A549 (cell line): ENCODE measurements at regions not wholly inside any gene's neighbourhood (a gene's known extent, or its start where the extent isn't known, plus 50 kb on each side); places are given as distances from the start of the nearest gene placed in this dataset.

Source experiments
- ATAC-seq, 2 experiments: fragments of 200-7000 bp in 1 of 2; fragments of >200 bp in 1 of 2; cut with Nextera tagmentation in 1 of 2; cut with Tn5 transposase in 1 of 2; 3 replicates each; pipeline versions ENCODE4 v1.8.0 to v1.9.1; 2018 to 2020; ENCODE audit warnings: mild to moderate bottlenecking in 1 of 2, moderate library complexity in 1 of 2
- CTCF ChIA-PET: fragments of 300-600 bp; sonication (Branson Sonifier 250); formaldehyde crosslinking; extraction: SDS; loops from one replicate; lab custom pipeline; 2021; ENCODE audit warnings: antibody characterized with exemption, inconsistent platforms; lab: Yijun Ruan, JAX
- POLR2A ChIA-PET: fragments of 350-600 bp; formaldehyde crosslinking; extraction: SDS; loops from one replicate; lab custom pipeline; 2021; ENCODE audit warnings: antibody characterized with exemption, inconsistent platforms; lab: Yijun Ruan, JAX
- DNase-seq, 2 experiments: peaks; one replicate each; pipeline versions ENCODE4 v3.0.0 to v3.0.0-alpha.2; 2011 to 2016; ENCODE audit warnings: low read depth in 1 of 2, low spot score in 1 of 2
- FAIRE-seq: peaks from 2 replicates; lab custom pipeline; 2011; peaks lifted over from hg19 to GRCh38; lab: Jason Lieb, UNC
- H3K27ac ChIP-seq, 2 experiments: fragments of >200 bp; sonication (Bioruptor Twin); formaldehyde crosslinking; 3 replicates each; pipeline ENCODE4 v1.5.1; 2016 to 2017
- H3K4me1 ChIP-seq: fragments of >200 bp; sonication (Bioruptor Twin); formaldehyde crosslinking; 3 replicates; pipeline ENCODE4 v1.6.1; 2016
- H3K4me2 ChIP-seq: fragments of >200 bp; sonication (Bioruptor Twin); formaldehyde crosslinking; 3 replicates; pipeline ENCODE4 v1.6.1; 2016
- H3K4me3 ChIP-seq: fragments of >200 bp; sonication (Bioruptor Twin); formaldehyde crosslinking; 3 replicates; pipeline ENCODE4 v1.5.1; 2016
- H3K9me3 ChIP-seq: fragments of >200 bp; sonication (Bioruptor Twin); formaldehyde crosslinking; 3 replicates; pipeline ENCODE4 v1.6.1; 2016
- BHLHE40 ChIP-seq: IDR thresholded peaks from 2 replicates; pipeline ENCODE4 v1.6.1; 2012; ENCODE audit warnings: low read depth, low read length, inconsistent platforms
- CBX2 ChIP-seq: fragments of 200-600 bp; sonication (generic); IDR thresholded peaks from 2 replicates; pipeline ENCODE4 v1.6.1; 2016; ENCODE audit warnings: low read depth, mild to moderate bottlenecking, borderline replicate concordance
- CBX8 ChIP-seq: fragments of 200-600 bp; sonication (generic); IDR thresholded peaks from 2 replicates; pipeline ENCODE4 v1.6.1; 2016
- EHMT2 ChIP-seq: fragments of 200-600 bp; sonication (generic); IDR thresholded peaks from 2 replicates; pipeline ENCODE4 v1.6.1; 2016; ENCODE audit warnings: antibody characterized with exemption, low read depth, mild to moderate bottlenecking, moderate library complexity
- FOSL2 ChIP-seq, 2 experiments: fragments of 450-650 bp in 1 of 2; fragments of >200 bp in 1 of 2; sonication (Bioruptor Twin) in 1 of 2; formaldehyde crosslinking; IDR thresholded peaks; 2 replicates each; pipeline versions ENCODE4 v1.5.0 to v1.6.1; 2016 to 2020; ENCODE audit warnings: mild to moderate bottlenecking in 1 of 2, moderate library complexity in 1 of 2
- FOXS1 ChIP-seq: fragments of 250-450 bp; sonication (Bioruptor Pico); IDR thresholded peaks from 2 replicates; pipeline ENCODE4 v1.5.0; 2020; ENCODE audit warnings: mild to moderate bottlenecking, moderate library complexity
- GATA3 ChIP-seq: IDR thresholded peaks from 2 replicates; pipeline ENCODE4 v1.6.1; 2012; ENCODE audit warnings: borderline replicate concordance
- HMGXB4 ChIP-seq: fragments of 250-450 bp; sonication (Bioruptor Pico); IDR thresholded peaks from 2 replicates; pipeline ENCODE4 v1.5.0; 2021; ENCODE audit warnings: mild to moderate bottlenecking, moderate library complexity, borderline replicate concordance
- HOXA7 ChIP-seq: fragments of 250-450 bp; sonication (Bioruptor Pico); IDR thresholded peaks from 2 replicates; pipeline ENCODE4 v1.5.0; 2020; ENCODE audit warnings: mild to moderate bottlenecking, moderate library complexity
- HOXB5 ChIP-seq: fragments of 250-450 bp; sonication (Bioruptor Pico); IDR thresholded peaks from 2 replicates; pipeline ENCODE4 v1.5.0; 2020; ENCODE audit warnings: mild to moderate bottlenecking, moderate library complexity
- MAZ ChIP-seq: fragments of 150-350 bp; IDR thresholded peaks from 2 replicates; pipeline ENCODE4 v1.6.1; 2014; ENCODE audit warnings: antibody characterized with exemption, low read depth, low read length, borderline replicate concordance
- NFE2L2 ChIP-seq: fragments of 150-350 bp; conservative IDR thresholded peaks from 2 replicates; pipeline ENCODE4 v1.6.1; 2014; ENCODE audit warnings: low read length
- NPAS2 ChIP-seq: fragments of 250-450 bp; sonication (Bioruptor Pico); IDR thresholded peaks from 2 replicates; pipeline ENCODE4 v1.8.0; 2022; ENCODE audit warnings: mild to moderate bottlenecking, moderate library complexity, borderline replicate concordance
- NR3C1 ChIP-seq: fragments of >200 bp; sonication (Bioruptor Twin); formaldehyde crosslinking; IDR thresholded peaks from 3 replicates; pipeline ENCODE4 v1.6.1; 2017
- POLR2A ChIP-seq: IDR thresholded peaks from 2 replicates; pipeline ENCODE4 v1.6.1; 2012; ENCODE audit warnings: mild to moderate bottlenecking, low read length
- RAD21 ChIP-seq, 2 experiments: fragments of >200 bp in 1 of 2; sonication (Bioruptor Twin) in 1 of 2; formaldehyde crosslinking in 1 of 2; IDR thresholded peaks in 1 of 2; conservative IDR thresholded peaks in 1 of 2; 2 replicates in 1 of 2; 3 replicates in 1 of 2; pipeline ENCODE4 v1.6.1; 2012 to 2018; ENCODE audit warnings: inconsistent platforms in 1 of 2
- RCOR1 ChIP-seq: fragments of 150-350 bp; IDR thresholded peaks from 2 replicates; pipeline ENCODE4 v1.6.1; 2014; ENCODE audit warnings: antibody characterized with exemption, low read length, low read depth
- RFX5 ChIP-seq: fragments of 450-650 bp; IDR thresholded peaks from 2 replicates; pipeline ENCODE4 v1.7.1; 2014; ENCODE audit warnings: antibody characterized with exemption, mild to moderate bottlenecking, moderate library complexity
- RNF2 ChIP-seq: fragments of 200-600 bp; sonication (generic); IDR thresholded peaks from 2 replicates; pipeline ENCODE4 v1.6.1; 2016; ENCODE audit warnings: low read depth, mild to moderate bottlenecking, antibody characterized with exemption, moderate library complexity, borderline replicate concordance
- SMC3 ChIP-seq: fragments of >200 bp; sonication (Bioruptor Twin); formaldehyde crosslinking; IDR thresholded peaks from 3 replicates; pipeline ENCODE4 v1.6.1; 2018; ENCODE audit warnings: inconsistent platforms
- TFCP2L1 ChIP-seq: fragments of 250-450 bp; sonication (Bioruptor Pico); IDR thresholded peaks from 2 replicates; pipeline ENCODE4 v1.5.0; 2021; ENCODE audit warnings: mild to moderate bottlenecking
- TP53 ChIP-seq: fragments of 250-450 bp; sonication (Bioruptor Pico); IDR thresholded peaks from 2 replicates; pipeline ENCODE4 v1.5.0; 2021; ENCODE audit warnings: mild to moderate bottlenecking, moderate library complexity
- ZC3H11A ChIP-seq: fragments of 450-650 bp; IDR thresholded peaks from 2 replicates; pipeline ENCODE4 v1.6.1; 2014; ENCODE audit warnings: antibody characterized with exemption, mild to moderate bottlenecking
- WGBS: methylation state at CpG from one replicate; pipeline ENCODE4 v1.1.6; 2017; ENCODE audit errors: missing lambda C conversion rate; 5-methylcytosine and 5-hydroxymethylcytosine counted together
- TF ChIP-seq, protein P1 (sequence below): fragments of 450-650 bp; IDR thresholded peaks from 2 replicates; pipeline ENCODE4 v1.6.1; 2014; ENCODE audit warnings: antibody characterized with exemption
- TF ChIP-seq, protein P2 (sequence below): fragments of >200 bp; sonication (Bioruptor Twin); formaldehyde crosslinking; IDR thresholded peaks from 3 replicates; pipeline ENCODE4 v1.5.1; 2016
- TF ChIP-seq, protein P3 (sequence below): IDR thresholded peaks from 2 replicates; pipeline ENCODE4 v1.6.1; 2012

DNA sequence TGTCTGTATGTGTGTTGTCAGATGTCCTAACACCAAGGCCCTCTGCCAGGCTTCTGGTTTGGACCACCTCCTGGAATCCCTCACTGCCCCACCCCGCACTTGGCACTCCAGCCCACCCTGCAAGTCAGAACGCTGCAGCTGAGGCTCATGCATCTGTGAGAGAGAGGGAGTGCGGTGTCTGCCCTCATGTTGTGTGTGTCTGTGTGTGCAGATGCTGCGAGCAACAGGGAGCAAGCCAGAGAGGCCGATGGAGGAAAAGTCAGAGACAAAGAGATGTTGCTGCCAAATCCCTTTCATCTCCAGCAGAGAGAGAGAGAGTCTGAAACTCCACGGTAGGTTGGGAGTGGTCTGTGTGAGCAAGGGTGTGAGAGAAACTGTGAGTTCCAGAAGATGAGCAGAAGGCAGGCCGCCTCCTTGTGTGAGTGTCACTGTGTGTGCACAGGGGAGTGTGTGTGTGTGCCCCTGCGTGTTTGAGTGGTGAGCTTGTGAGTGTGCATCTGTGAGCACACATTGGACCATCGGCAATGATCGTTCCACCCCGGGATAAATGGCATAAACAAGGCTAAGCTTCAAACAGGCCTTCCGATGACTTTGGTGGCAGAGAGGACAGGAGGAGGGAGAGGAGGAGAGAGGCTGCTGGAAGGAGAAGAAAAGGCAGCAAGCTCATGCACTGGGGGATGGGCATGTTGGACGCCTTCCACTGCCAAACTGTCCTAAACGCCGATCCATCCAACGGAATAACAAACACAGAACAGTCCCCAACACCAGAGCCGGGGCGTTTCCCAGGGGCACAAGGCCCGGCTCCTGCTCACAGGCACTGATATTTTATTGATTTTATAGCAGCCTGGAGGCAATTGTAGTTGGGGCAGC is 99.2 kb upstream of the GRIK3 start:
- Histone ChIP-seq H3K9me3 (no peaks in the 10 kb centered on the region), H3K4me3 (no peak overlapping the region), H3K4me2 (no peak overlapping the region), H3K27ac (no peak overlapping the region), H3K4me1 (no peaks in the 10 kb centered on the region)
- TF ChIP-seq FOXS1 (CRISPR knock-in tag) (no peak), NFE2L2 (no peak), TP53 (CRISPR knock-in tag) (no peak), ZC3H11A (no peak), POLR2A (no peak), RFX5 (no peak), EHMT2 (no peak), BHLHE40 (no peak), FOSL2 (IDR thresholded peaks at IDR 0.05) (no peak), FOSL2 (CRISPR knock-in tag; IDR thresholded peaks at IDR 0.05) (no peak), HOXB5 (CRISPR knock-in tag) (no peak), HOXA7 (CRISPR knock-in tag) (no peak), TFCP2L1 (CRISPR knock-in tag) (no peak), CBX8 (no peak), HMGXB4 (CRISPR knock-in tag) (no peak), NR3C1 (no peak), NPAS2 (CRISPR knock-in tag) (no peak), RAD21 (conservative IDR thresholded peaks at IDR 0.05 in 1 of 2, IDR thresholded peaks at IDR 0.05 in 1 of 2) (no peak)
- TF ChIP-seq, protein P1, sequence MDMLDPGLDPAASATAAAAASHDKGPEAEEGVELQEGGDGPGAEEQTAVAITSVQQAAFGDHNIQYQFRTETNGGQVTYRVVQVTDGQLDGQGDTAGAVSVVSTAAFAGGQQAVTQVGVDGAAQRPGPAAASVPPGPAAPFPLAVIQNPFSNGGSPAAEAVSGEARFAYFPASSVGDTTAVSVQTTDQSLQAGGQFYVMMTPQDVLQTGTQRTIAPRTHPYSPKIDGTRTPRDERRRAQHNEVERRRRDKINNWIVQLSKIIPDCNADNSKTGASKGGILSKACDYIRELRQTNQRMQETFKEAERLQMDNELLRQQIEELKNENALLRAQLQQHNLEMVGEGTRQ: no peak
- 22% methylated on average over 18 of the region's 19 CpGs for WGBS
- POLR2A ChIA-PET: no interaction called here
- ATAC-seq (no peak), FAIRE-seq (no peak), DNase-seq (no peak)
- CTCF ChIA-PET: no interaction called here

GRCh38 chr1:37134599-37134998 is 100.3 kb upstream of the GRIK3 start:
- POLR2A ChIA-PET: no interaction called here
- Histone ChIP-seq H3K9me3 (no peaks in the 10 kb centered on the region), H3K4me3 (no peak overlapping the region), H3K4me1 (no peaks in the 10 kb centered on the region)
- ATAC-seq: no peak
- DNase-seq: no peak
- no peak for TF ChIP-seq NFE2L2
- TF ChIP-seq, protein P2, sequence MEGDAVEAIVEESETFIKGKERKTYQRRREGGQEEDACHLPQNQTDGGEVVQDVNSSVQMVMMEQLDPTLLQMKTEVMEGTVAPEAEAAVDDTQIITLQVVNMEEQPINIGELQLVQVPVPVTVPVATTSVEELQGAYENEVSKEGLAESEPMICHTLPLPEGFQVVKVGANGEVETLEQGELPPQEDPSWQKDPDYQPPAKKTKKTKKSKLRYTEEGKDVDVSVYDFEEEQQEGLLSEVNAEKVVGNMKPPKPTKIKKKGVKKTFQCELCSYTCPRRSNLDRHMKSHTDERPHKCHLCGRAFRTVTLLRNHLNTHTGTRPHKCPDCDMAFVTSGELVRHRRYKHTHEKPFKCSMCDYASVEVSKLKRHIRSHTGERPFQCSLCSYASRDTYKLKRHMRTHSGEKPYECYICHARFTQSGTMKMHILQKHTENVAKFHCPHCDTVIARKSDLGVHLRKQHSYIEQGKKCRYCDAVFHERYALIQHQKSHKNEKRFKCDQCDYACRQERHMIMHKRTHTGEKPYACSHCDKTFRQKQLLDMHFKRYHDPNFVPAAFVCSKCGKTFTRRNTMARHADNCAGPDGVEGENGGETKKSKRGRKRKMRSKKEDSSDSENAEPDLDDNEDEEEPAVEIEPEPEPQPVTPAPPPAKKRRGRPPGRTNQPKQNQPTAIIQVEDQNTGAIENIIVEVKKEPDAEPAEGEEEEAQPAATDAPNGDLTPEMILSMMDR: no peak
- TF ChIP-seq SMC3: no peak
- TF ChIP-seq GATA3: no peak
- TF ChIP-seq RCOR1: no peak
- no peak for TF ChIP-seq MAZ
- TF ChIP-seq TFCP2L1 (CRISPR knock-in tag): no peak
- TF ChIP-seq NR3C1: no peak
- TF ChIP-seq RNF2: no peak
- TF ChIP-seq ZC3H11A: no peak
- TF ChIP-seq, protein P3, sequence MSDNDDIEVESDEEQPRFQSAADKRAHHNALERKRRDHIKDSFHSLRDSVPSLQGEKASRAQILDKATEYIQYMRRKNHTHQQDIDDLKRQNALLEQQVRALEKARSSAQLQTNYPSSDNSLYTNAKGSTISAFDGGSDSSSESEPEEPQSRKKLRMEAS: no peak
- no peak for TF ChIP-seq BHLHE40
- no peak for TF ChIP-seq CBX2
- TF ChIP-seq RAD21 (conservative IDR thresholded peaks at IDR 0.05 in 1 of 2, IDR thresholded peaks at IDR 0.05 in 1 of 2): no peak
- no peak for TF ChIP-seq CBX8
- no peak for TF ChIP-seq HOXA7 (CRISPR knock-in tag)
- no peak for TF ChIP-seq RFX5
- TF ChIP-seq, all 56 proteins: peak for 0
- Histone ChIP-seq H3K4me2 (no peak overlapping the region), H3K27ac (no peak overlapping the region)
- CTCF ChIA-PET: interaction anchor here (0.6 kb wide), 1 partner anchor 39 kb away, joined by 4 read pairs; no protein-coding TSS in a partner anchor
- 41% methylated on average over 4 of the region's 4 CpGs for whole genome bisulfite sequencing
- FAIRE-seq: no peak
